ENCODE measurements at regions not wholly inside any gene's neighbourhood (a gene's known extent, or its start where the extent isn't known, plus 50 kb on each side); places are given as distances from the start of the nearest gene placed in this dataset.

- TF ChIP-seq, protein P1, sequence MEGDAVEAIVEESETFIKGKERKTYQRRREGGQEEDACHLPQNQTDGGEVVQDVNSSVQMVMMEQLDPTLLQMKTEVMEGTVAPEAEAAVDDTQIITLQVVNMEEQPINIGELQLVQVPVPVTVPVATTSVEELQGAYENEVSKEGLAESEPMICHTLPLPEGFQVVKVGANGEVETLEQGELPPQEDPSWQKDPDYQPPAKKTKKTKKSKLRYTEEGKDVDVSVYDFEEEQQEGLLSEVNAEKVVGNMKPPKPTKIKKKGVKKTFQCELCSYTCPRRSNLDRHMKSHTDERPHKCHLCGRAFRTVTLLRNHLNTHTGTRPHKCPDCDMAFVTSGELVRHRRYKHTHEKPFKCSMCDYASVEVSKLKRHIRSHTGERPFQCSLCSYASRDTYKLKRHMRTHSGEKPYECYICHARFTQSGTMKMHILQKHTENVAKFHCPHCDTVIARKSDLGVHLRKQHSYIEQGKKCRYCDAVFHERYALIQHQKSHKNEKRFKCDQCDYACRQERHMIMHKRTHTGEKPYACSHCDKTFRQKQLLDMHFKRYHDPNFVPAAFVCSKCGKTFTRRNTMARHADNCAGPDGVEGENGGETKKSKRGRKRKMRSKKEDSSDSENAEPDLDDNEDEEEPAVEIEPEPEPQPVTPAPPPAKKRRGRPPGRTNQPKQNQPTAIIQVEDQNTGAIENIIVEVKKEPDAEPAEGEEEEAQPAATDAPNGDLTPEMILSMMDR (conservative IDR thresholded peaks at IDR 0.05) = no peak
- TF ChIP-seq ZFX (IDR thresholded peaks at IDR 0.05) = no peak
Observed at GRCh38 chr6:87784690-87785089, 82.7 kb upstream of the AKIRIN2 start.
